ENCODE measurements at regions not wholly inside any gene's neighbourhood (a gene's known extent, or its start where the extent isn't known, plus 50 kb on each side); places are given as distances from the start of the nearest gene placed in this dataset.

DNA sequence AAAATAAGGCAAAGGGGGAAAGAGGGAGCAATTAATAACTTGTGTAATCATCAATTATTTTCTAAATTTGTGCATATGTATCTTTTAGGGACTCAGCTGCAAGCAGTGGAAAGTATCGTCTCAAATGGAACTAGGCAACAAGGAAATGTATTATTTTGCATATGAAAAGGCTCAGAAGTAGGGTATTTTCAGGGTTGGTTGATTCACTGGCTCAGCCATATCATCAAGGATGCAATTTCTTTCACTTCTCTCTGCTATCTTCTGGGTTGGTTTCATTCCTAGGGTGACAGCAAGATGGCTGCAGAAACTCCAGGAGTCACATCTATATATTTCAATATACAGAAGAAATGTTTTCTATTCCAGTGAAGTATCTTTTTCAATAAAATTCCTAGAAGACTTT, 509.8 kb downstream of the DMAC1 start:
- TF ChIP-seq, protein P1, sequence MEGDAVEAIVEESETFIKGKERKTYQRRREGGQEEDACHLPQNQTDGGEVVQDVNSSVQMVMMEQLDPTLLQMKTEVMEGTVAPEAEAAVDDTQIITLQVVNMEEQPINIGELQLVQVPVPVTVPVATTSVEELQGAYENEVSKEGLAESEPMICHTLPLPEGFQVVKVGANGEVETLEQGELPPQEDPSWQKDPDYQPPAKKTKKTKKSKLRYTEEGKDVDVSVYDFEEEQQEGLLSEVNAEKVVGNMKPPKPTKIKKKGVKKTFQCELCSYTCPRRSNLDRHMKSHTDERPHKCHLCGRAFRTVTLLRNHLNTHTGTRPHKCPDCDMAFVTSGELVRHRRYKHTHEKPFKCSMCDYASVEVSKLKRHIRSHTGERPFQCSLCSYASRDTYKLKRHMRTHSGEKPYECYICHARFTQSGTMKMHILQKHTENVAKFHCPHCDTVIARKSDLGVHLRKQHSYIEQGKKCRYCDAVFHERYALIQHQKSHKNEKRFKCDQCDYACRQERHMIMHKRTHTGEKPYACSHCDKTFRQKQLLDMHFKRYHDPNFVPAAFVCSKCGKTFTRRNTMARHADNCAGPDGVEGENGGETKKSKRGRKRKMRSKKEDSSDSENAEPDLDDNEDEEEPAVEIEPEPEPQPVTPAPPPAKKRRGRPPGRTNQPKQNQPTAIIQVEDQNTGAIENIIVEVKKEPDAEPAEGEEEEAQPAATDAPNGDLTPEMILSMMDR (IDR thresholded peaks at IDR 0.05): no peak
- no peak overlapping the region for H3K27ac ChIP-seq
- H3K4me3 ChIP-seq: no peak overlapping the region
- DNase-seq (ENCODE audit: low spot score): no peak
- H3K27me3 ChIP-seq: no peaks in the 10 kb centered on the region
- no peaks in the 10 kb centered on the region for H3K36me3 ChIP-seq
- H3K4me1 ChIP-seq: no peaks in the 10 kb centered on the region
- no peaks in the 10 kb centered on the region for H3K9me3 ChIP-seq

DNA sequence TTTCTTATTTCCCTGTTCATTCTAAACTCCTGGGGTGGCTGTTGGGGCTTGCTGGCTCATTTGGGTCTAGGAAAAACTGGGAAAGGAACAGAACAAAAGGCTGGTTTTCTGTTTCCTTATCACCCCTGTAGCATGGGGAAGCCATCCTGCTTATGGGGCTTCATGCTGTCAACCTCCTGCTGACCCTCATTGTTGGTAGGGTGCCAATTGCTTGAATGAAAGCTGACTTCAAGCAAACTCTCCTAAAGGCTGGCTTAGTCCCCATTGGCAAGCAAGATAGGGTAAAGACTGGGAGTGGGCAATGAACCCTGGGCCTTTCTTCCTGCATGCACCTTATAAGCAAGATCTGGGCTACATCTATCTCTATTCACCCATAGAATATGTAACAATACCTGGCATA, 511.6 kb downstream of the DMAC1 start:
- Histone ChIP-seq H3K4me1 (no peaks in the 10 kb centered on the region), H3K36me3 (no peaks in the 10 kb centered on the region), H3K27me3 (no peaks in the 10 kb centered on the region), H3K27ac (no peak overlapping the region), H3K4me3 (no peak overlapping the region), H3K9me3 (no peaks in the 10 kb centered on the region)
- no peak for DNase-seq (ENCODE audit: low spot score)
- TF ChIP-seq, protein P1 (IDR thresholded peaks at IDR 0.05): no peak

DNA sequence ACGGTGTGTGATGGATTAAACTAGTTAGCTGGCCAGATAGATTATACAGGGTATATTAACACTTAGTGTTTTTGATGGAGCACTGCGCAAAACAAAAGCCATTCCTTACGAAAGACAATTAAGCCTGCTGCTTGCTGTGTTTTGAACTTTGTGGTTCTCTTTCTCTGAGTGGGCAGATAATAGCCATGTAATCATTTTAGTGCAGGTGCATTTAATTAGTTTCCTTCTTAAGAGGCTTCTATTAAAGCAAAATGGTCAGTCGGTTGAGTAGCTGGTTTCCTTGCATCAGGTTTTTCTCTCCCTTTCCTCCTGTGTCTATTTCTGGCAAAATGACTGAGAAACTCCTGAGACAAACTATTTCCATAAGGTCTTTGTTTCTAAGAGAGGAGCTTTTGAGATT, 512.5 kb downstream of the DMAC1 start:
- Histone ChIP-seq H3K27ac (no peak overlapping the region), H3K9me3 (no peaks in the 10 kb centered on the region), H3K27me3 (no peaks in the 10 kb centered on the region), H3K4me1 (no peaks in the 10 kb centered on the region), H3K4me3 (no peak overlapping the region), H3K36me3 (no peaks in the 10 kb centered on the region)
- TF ChIP-seq, protein P1 (IDR thresholded peaks at IDR 0.05): no peak
- DNase-seq (ENCODE audit: low spot score): no peak

DNA sequence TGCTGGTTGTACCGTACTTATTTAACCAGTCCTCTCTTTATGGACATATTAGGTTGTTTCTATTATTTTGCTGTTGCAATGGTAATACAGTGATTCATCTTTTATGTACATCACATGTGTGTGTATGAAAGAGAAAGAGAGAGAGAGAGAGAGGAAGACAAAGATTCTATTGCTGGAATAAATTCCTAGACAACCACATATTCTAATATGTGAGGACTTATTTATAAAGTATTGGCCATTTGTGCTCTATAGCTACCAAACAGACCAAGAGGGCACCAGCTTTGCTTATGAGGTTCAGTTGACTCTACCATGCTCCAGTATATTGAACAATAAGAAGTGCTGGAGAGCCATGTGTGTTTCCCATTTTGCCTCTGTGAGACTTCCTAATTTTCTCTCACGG, 513.5 kb downstream of the DMAC1 start:
- Histone ChIP-seq H3K27ac (no peak overlapping the region), H3K9me3 (no peaks in the 10 kb centered on the region), H3K36me3 (no peaks in the 10 kb centered on the region), H3K4me1 (no peaks in the 10 kb centered on the region), H3K27me3 (no peaks in the 10 kb centered on the region), H3K4me3 (no peak overlapping the region)
- DNase-seq (ENCODE audit: low spot score): no peak
- TF ChIP-seq, protein P1 (IDR thresholded peaks at IDR 0.05): no peak

DNA sequence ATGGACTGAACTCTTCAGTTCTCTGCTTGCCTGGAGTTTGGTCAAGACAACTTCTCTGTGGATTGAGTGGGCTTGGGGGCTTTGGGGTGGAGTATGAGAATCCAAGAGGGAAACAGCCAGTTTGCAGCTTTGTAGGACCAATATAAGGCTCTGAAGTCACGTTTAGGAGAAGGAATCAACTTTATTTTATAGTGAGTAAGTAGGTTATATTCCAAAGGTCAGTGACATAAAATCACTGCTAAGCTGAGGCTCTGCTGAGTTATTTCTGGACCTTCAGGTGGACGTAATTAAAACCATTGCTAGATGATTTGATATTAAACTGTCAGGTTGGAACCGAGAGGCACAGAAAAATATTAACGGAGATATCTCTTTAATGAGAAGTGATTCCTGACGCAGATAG, 514.4 kb downstream of the DMAC1 start:
- no peaks in the 10 kb centered on the region for H3K4me1 ChIP-seq
- DNase-seq (ENCODE audit: low spot score): no peak
- TF ChIP-seq, protein P1 (IDR thresholded peaks at IDR 0.05): no peak

DNA sequence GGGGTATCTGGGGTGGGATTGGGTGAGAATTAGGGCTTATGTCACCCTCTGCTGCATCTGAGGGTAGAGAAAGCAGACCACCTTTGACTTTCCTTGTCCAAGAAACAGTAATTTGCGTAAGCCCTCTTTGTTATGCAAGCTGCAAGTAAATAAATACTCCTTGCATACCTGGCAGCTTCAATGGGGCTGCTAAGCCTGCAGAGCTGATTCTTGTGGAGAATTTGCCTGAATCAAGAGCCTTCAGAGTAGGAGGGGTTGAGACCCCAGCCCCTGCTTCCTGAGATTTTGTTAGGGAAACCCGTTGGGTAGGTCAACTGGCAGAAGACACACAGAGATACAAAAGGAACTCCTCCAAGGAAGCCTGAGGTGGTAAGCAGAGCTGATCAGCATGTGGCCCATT, 515.1 kb downstream of the DMAC1 start:
- no peak overlapping the region for H3K27ac ChIP-seq
- no peak overlapping the region for H3K4me3 ChIP-seq
- no peak for DNase-seq (ENCODE audit: low spot score)
- TF ChIP-seq, protein P1 (IDR thresholded peaks at IDR 0.05): no peak
- no peaks in the 10 kb centered on the region for H3K36me3 ChIP-seq
- no peaks in the 10 kb centered on the region for H3K4me1 ChIP-seq
- H3K9me3 ChIP-seq: no peaks in the 10 kb centered on the region
- H3K27me3 ChIP-seq: no peaks in the 10 kb centered on the region

More for the DNA sequence above, 514.4 kb downstream of the DMAC1 start:
- no peak overlapping the region for H3K27ac ChIP-seq
- no peaks in the 10 kb centered on the region for H3K9me3 ChIP-seq
- no peak overlapping the region for H3K4me3 ChIP-seq
- no peaks in the 10 kb centered on the region for H3K36me3 ChIP-seq
- no peaks in the 10 kb centered on the region for H3K27me3 ChIP-seq
